DOHH2 (cell line): ENCODE measurements at regions not wholly inside any gene's neighbourhood (a gene's known extent, or its start where the extent isn't known, plus 50 kb on each side); places are given as distances from the start of the nearest gene placed in this dataset.

Experiments used
- H3F3A ChIP-seq: fragments of 200-600 bp; sonication (generic), shearing (Covaris generic); 2 replicates; pipeline ENCODE4 v1.6.0; 2016; ENCODE audit warnings: antibody characterized with exemption, mild to moderate bottlenecking; ENCODE audit not compliant: control insufficient read depth, insufficient read depth
- H3K27ac ChIP-seq: fragments of 200-600 bp; sonication (generic); 2 replicates; pipeline ENCODE4 v1.5.1; 2014; ENCODE audit warnings: low read depth, mild to moderate bottlenecking, low read length, moderate library complexity
- H3K27me3 ChIP-seq: fragments of 200-600 bp; sonication (generic); 2 replicates; pipeline ENCODE4 v1.6.1; 2014; ENCODE audit warnings: mild to moderate bottlenecking, low read length, mixed read lengths; ENCODE audit not compliant: control insufficient read depth
- H3K36me3 ChIP-seq: fragments of 200-600 bp; sonication (generic); 2 replicates; pipeline ENCODE4 v1.6.1; 2014; ENCODE audit warnings: mild to moderate bottlenecking, low read length, moderate library complexity, mixed read lengths; ENCODE audit not compliant: control insufficient read depth
- H3K4me1 ChIP-seq: fragments of 200-600 bp; sonication (generic); 2 replicates; pipeline ENCODE4 v1.6.1; 2014; ENCODE audit warnings: mild to moderate bottlenecking, low read length, mixed read lengths; ENCODE audit not compliant: control insufficient read depth
- H3K4me2 ChIP-seq: fragments of 200-600 bp; sonication (generic); 2 replicates; pipeline ENCODE4 v1.6.0; 2014; ENCODE audit warnings: mild to moderate bottlenecking, low read length, moderate library complexity
- H3K4me3 ChIP-seq: fragments of 200-600 bp; sonication (generic); 2 replicates; pipeline ENCODE4 v1.5.1; 2014; ENCODE audit warnings: mild to moderate bottlenecking, low read length, mixed read lengths
- H3K79me2 ChIP-seq: fragments of 200-600 bp; sonication (generic); 2 replicates; pipeline ENCODE4 v1.6.1; 2014; ENCODE audit warnings: mild to moderate bottlenecking, low read length, mixed read lengths; ENCODE audit not compliant: control insufficient read depth
- H3K9me2 ChIP-seq: fragments of 200-600 bp; sonication (generic); replicated peaks from 2 replicates; pipeline ENCODE4 v1.6.1; 2014; ENCODE audit warnings: mild to moderate bottlenecking, low read length, mixed read lengths; ENCODE audit not compliant: control insufficient read depth
- H3K9me3 ChIP-seq: fragments of 200-600 bp; sonication (generic); 2 replicates; pipeline ENCODE4 v1.6.1; 2014; ENCODE audit warnings: antibody characterized with exemption, low read length, mixed read lengths; ENCODE audit not compliant: control insufficient read depth, insufficient read depth
- H4K20me1 ChIP-seq: fragments of 200-600 bp; sonication (generic); 2 replicates; pipeline ENCODE4 v1.6.0; 2014; ENCODE audit warnings: low read depth, mild to moderate bottlenecking, antibody characterized with exemption, low read length, moderate library complexity; ENCODE audit not compliant: control insufficient read depth, insufficient read depth
- CTCF ChIP-seq: fragments of 200-600 bp; sonication (generic); IDR thresholded peaks from one replicate; pipeline ENCODE4 v1.5.1; 2014; ENCODE audit warnings: antibody characterized with exemption, mild to moderate bottlenecking, low read depth, low read length; ENCODE audit not compliant: poor library complexity, severe bottlenecking
- EZH2phosphoT487 ChIP-seq: fragments of 200-600 bp; sonication (generic); IDR thresholded peaks from 2 replicates; pipeline ENCODE4 v1.6.1; 2017; ENCODE audit warnings: borderline replicate concordance, mild to moderate bottlenecking, antibody characterized with exemption, low read length, moderate library complexity, mixed read lengths

DNA sequence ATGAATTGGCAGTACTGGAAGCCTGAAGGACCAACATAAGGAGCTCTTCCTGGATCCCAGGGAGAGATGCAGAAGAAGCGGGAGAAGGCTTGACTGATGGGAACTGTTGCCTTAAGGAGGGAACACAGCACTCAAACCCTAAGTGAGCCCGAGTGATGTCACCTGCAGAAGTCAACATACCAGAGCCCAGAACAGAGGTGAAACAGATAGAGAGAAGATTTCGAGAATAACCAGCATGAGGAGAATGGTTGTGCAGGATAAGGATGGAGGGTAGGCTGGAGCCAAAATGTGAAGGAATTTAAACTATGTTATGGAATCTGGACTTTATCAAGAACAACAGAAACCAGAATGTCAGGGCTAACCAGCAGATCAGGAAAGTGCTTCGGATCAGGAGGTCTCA, 463.1 kb upstream of the DDX18 start:
- H4K20me1 ChIP-seq: no peaks in the 10 kb centered on the region

GRCh38 chr2:117359266-117359914, 455.1 kb upstream of the DDX18 start:
- no peaks in the 10 kb centered on the region for H3K79me2 ChIP-seq
- TF ChIP-seq CTCF: no peak

More for the DNA sequence above, 463.1 kb upstream of the DDX18 start:
- TF ChIP-seq EZH2phosphoT487 (no peak), CTCF (no peak)
- Histone ChIP-seq H3K9me2 (no peaks in the 10 kb centered on the region), H3K4me2 (no peak overlapping the region), H3K27me3 (no peaks in the 10 kb centered on the region), H3K9me3 (no peaks in the 10 kb centered on the region), H3K27ac (no peak overlapping the region), H3K4me3 (no peak overlapping the region), H3F3A (no peaks in the 10 kb centered on the region), H3K4me1 (no peaks in the 10 kb centered on the region), H3K36me3 (no peaks in the 10 kb centered on the region), H3K79me2 (no peaks in the 10 kb centered on the region)

DNA sequence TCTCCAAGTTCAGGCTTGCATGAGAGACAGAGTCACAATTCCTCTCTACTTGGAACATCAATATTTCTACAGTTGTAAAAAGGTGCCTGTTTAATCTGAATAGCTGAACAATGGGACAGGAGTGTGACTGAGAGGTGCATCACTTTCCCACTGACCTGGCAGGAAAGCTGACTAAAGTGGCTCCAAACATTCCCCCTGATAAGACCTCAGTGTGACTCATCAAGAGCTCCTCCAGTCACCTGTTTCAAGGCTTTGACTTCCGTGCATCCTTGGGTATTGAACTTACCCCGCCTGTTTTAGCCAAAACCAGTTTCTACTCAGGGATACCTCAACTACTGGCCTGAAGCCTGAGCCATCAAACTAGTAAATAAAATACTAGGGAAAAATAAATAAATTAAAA, 453.9 kb upstream of the DDX18 start:
- no peaks in the 10 kb centered on the region for H4K20me1 ChIP-seq
- no peaks in the 10 kb centered on the region for H3K36me3 ChIP-seq
- H3K4me1 ChIP-seq: no peaks in the 10 kb centered on the region
- H3K9me3 ChIP-seq: no peaks in the 10 kb centered on the region; the same call in 1 of the 2 replicates
- no peaks in the 10 kb centered on the region for H3K79me2 ChIP-seq
- no peaks in the 10 kb centered on the region for H3F3A ChIP-seq
- H3K9me2 ChIP-seq: no peaks in the 10 kb centered on the region
- H3K27ac ChIP-seq: no peak overlapping the region
- no peak overlapping the region for H3K4me3 ChIP-seq
- no peak overlapping the region for H3K4me2 ChIP-seq
- no peaks in the 10 kb centered on the region for H3K27me3 ChIP-seq
- TF ChIP-seq EZH2phosphoT487 (no peak), CTCF (no peak)

More at GRCh38 chr2:117359266-117359914, 455.1 kb upstream of the DDX18 start:
- Histone ChIP-seq H3K36me3 (no peaks in the 10 kb centered on the region), H3K9me2 (no peaks in the 10 kb centered on the region), H3K9me3 (no peaks in the 10 kb centered on the region; the same call in 1 of the 2 replicates), H3K27ac (no peak overlapping the region), H3F3A (no peaks in the 10 kb centered on the region), H3K27me3 (no peaks in the 10 kb centered on the region), H3K4me2 (no peak overlapping the region), H3K4me3 (no peak overlapping the region), H4K20me1 (no peaks in the 10 kb centered on the region), H3K4me1 (no peaks in the 10 kb centered on the region)
